HG03432 (cell line): ENCODE measurements at regions not wholly inside any gene's neighbourhood (a gene's known extent, or its start where the extent isn't known, plus 50 kb on each side); places are given as distances from the start of the nearest gene placed in this dataset.
"Not testable (repeated sequence)": the region's sequence is repeated elsewhere in the genome, so short reads cannot be mapped to it uniquely, and the experiment has no call there.

ENCODE experiments used
- ATAC-seq: cut with Tn5 transposase; IDR thresholded peaks from one replicate; pipeline ENCODE4 v1.9.1; 2021; ENCODE audit warnings: mild to moderate bottlenecking, moderate library complexity; ENCODE audit not compliant: unreplicated experiment

DNA sequence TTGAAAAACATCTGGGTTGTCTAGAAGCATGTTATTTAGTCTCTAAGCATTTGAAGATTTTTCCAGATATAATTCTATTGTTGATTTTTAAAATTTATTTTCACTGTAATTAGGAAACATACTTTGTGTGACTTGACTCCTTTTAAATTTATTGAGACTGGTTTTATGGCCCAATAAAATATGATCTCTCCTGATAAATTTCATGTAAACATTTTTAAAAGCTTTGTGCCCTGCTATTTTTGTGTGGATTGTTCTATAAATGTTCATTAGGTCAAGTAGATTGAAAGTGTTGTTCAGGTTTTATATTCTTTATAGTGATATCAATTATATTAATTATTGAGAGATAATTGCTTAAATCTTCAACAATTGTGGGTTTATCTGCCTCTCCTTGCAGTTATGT lies 105.4 kb downstream of the RFX6 start:
- no peak for ATAC-seq

DNA sequence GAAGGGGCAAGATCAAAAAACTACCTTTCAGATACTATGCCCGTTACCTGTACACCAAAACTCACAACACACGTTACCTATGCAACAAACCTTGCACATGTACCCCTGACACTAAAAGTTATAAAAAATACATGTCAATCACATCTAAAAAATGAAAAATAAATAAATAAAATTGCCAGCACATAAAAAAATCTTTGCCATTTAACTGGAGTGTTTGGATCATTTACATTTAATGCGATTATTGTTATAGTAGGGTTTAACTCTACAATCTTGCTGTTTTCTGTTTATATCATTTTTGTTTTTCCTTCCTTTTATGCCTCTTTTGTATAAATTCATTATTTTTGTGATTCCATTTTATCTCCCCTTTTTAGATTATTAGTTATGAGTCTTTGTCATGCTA lies 106.3 kb downstream of the RFX6 start:
- ATAC-seq = no peak

DNA sequence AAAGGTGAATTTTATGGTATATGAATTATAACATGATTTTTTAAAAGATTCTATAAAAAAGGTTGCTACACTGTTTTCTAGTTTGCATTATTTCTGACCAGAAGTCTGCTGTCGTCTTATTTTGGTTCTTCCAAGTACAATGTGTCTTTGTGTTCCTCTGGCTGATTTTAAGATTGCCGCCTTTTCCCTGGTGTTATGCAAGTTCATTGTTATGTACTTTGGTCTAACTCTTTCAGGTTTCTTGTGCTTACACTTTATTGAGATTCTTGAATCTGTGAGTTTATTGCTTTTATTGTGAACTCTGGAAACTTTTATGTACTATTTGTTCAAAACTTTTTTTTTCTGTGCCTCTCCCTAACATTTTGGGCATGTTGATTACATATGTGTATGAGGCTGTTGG lies 109.8 kb downstream of the RFX6 start:
- ATAC-seq = no peak

DNA sequence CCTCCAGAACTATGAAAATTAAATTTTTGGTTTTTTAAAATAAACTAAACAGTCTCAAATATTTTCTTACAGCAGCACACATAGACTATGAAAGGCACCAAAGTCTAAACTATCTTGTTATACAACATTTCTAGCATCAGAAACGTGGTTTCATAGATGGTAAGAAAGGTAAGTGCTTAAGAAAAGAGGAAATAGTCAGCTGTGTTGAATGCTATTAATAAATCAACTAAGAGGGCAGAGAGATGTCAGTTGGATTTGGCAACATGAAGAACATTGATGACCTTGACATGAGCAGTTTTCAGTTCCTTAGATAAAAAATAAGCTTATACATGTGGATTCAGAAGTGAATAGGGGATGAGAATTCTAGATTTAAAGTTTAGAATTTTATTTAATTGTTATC lies 113.6 kb downstream of the RFX6 start:
- ATAC-seq = no peak

DNA sequence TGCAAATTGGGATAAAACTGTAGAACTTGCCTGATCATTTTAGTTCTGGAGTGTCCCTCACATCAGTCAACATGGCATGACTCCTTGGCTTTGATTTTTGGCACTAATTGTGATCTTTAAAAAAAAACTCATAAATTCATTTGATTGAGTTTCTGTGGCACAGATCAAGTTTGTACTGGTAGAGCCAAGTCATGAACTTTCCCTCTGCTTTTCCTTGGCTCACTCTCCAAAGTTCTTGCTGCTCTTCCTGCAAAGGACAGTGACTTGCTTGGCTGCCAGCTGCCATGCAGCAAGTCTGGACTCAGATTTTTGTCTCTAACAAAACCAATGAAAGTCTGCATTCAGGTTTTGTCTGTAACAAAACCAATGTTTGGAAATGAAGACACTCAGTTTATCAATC lies 115.5 kb downstream of the RFX6 start:
- ATAC-seq = no peak

DNA sequence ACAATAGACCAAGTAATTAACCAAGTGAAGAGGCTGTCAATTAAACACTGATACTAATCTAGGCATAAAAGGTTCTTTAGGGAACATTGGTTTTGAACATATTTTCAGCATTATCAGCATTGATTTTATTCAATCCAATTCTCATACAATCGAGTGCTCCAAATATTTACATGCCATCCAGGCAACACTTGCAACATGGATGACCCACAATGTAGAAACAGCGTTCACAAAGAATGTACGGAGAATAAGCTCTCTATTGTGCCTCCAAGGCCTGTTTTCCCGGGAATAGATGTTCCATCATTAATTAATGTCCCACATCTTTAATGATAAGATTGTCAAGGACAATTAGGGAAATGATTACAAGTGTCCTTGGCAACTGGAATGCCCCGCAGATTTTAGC lies 117.4 kb downstream of the RFX6 start:
- ATAC-seq = no peak

DNA sequence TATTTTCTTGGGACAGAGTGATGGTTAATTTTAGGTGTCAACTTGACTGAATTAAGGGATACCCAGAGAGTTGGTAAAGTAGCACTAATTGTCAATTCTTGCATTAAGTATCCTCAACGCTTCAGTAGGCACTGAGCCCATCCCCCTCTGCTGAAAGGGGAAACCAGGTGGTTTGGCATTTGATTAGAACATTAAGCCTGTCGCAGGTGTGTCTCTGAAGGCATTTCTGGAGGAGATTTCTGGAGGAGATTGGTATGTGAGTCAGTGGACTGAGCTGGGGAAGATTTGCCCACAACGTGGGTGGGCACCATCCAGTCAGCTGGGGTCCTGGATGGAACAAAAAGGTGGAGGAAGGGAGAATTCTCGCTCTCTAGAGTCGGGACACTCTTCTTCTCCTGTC lies 119.8 kb downstream of the RFX6 start:
- ATAC-seq = no peak

DNA sequence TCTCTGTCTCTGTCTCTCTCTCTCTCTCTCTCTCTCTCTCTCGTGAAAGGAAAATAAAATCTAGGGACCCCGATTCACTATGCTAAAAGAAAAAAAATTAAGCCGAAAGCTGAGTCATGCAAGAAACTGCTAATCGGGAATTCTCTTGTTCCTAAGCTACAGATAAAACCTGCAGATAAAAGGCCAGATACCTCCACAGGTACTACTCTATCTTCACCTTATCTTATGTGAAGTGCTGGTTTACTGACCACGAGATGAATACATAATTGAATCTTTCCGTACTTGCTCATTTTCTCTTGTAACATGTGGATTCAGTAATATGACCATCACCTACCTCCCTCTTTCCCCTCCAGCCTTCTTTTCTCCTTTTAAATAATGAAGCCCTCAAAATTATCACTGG lies 120.5 kb downstream of the RFX6 start:
- no peak for ATAC-seq

DNA sequence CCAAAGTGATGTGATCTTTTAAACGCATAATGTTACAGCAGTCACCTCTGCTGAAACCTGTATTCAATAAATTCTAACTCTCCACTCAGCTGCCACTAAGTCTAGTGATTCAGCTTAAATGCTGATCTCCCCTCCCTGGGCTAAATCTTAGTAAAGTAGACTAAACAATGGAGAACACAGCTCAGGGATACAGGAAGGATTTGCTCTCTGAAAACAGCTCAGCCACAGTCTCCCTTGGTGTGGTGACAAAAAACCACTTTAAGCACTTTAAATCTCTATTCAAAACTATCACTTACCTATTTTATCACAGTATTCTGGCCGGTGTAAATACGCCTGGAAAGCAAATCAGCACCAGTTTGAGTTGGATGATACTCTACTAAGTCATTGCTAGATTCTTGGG lies 130.6 kb downstream of the RFX6 start:
- no peak for ATAC-seq

DNA sequence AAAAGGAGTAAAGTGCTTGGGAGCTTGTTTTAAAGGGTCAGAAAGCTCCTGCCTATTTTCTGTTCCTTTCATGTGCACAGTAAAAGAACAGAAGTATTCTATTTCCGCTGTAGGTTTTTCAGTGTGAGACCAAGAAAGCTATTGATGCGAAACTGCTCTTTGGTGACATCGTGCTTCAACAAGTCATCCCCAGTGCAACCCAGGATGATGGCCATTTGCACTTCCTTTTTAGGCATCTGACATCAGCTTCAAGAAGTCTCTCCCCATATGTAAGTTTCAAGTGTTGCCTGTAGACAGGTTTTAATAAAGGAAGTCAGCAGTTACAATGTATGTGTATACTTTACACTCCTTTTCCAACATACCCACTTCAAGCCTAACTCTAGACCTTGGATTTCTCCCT lies 131.6 kb downstream of the RFX6 start:
- peak; percentile 94 for ATAC-seq

DNA sequence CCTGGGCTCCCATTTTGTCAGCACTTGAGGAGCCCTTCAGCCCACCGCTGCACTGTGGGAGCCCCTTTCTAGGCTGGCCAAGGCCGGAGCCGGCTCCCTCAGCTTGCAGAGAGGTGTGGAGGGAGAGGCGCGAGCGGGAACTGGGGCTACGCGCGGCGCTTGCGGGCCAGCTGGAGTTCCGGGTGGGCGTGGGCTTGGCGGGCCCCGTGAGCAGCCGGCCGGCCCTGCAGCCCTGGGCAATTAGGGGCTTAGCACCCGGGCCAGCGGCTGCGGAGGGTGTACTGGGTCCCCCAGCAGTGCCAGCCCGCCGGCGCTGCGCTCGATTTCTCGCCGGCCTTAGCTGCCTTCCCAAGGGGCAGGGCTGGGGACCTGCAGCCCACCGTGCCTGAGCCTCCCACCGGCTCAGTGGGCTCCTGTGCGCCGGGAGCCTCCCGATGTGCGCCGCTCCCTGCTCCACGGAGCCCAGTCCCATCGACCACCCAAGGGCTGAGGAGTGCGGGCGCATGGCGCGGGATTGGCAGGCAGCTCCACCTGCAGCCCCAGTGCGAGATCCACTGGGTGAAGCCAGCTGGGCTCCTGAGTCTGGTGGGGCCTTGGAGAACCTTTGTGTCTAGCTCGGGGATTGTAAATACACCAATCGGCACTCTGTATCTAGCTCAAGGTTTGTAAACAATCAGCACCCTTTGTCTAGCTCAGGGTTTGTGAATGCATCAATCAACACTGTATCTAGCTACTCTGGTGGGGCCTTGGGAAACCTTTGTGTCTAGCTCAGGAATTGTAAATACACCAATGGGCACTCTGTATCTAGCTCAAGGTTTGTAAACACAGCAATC lies 137.8 kb downstream of the RFX6 start:
- not testable (repeated sequence) for ATAC-seq

DNA sequence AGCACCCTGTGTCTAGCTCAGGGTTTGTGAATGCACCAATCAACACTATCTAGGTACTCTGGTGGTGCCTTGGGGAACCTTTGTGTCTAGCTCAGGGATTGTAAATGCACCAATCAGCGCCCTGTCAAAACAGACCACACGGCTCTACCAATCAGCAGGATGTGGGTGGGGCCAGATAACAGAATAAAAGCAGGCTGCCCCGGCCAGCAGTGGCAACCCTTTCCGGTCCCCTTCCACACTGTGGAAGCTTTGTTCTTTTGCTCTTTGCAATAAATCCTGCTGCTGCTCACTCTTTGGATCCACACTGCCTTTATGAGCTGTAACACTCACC lies 138.4 kb downstream of the RFX6 start:
- not testable (repeated sequence) for ATAC-seq

DNA sequence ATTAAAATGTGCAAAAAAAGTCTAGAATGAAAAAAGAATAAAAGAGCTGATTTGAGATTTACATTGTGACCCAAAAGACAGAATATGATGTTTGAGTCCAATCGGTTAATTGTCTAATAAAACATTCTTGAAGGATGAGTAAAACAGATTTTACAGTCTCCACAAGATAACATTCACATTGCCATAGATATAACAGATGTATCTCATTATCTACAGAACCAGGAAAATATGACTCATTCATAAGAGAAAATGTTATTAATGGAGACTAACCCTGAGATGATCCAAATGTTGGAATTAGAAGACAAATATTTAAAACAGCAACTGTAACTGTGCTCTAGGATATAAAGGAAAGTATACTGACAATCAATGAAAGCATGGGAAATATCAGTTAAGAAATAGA lies 141.7 kb downstream of the RFX6 start:
- no peak for ATAC-seq

DNA sequence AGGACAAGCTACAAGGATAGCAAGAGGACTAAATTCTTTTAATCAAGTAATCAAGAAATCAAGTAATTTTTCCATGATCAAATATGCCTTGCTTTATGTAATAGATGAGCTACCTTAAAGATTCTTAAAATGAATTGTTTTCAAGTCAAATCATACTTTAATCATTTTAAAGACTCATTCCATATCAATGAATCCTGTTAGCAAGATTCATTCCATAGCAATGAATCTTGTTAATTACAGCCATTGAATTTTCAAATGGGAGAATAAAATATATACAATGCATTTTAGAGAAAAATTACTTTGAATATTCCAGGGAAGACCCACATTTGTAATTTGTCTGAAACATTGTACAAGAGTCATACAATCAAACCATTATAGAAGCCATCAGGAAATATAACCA lies 145.7 kb downstream of the RFX6 start:
- ATAC-seq = no peak

DNA sequence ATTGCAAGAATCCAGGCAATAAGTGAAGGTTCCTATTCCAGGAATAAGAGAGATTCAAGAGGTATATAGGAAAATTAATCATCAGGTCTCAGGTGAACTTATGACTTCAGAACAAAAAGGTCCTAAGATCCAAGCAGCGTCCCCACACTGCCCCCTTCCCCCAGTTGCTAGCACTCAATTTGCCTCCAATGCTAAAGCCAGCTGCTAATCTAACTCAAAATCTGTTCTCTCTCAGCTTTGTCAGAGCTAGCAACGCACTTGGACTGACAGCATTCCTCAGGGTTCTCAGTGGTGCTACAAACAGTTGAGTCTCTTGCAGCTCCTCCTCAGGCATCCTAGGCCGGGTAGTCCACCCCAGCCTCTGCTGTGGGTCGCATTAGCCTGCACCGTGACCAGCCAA lies 148.3 kb downstream of the RFX6 start:
- no peak for ATAC-seq

DNA sequence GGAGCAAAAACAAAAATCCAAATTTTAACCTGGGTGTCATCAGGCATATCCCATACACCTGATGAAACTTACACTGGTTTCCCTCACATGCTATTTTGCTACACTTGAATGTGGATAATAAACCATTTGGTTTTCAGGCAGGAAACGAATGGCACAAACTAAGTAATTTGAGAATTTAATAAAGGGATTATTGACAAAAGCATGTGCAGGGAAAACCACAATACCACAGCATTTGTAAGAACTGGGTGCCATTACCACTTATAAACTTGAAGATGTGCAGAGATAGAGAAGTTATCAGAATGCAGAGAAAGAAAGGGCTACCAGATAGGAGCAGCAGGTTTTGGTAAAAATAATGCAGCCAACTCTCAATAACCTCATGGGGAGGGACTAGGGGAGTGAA lies 151.2 kb downstream of the RFX6 start:
- no peak for ATAC-seq

DNA sequence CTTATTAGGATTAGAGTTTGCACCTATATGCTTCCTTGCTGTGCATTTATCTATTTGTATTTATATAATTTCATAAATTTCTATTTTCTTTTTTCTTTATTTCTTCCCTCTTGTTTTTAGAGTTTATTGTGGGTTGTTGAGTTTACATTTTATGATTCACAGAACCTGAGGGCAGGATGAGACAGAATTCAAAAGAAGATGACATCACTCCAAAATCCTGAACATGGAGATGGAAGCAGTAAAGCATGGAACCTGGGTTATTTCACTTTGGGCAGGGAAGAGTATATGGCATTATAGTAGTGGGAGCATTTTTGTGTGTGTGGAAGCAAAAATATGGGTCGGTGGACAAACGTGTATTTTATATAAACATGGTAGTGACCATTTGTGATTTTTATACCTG lies 157.5 kb downstream of the RFX6 start:
- ATAC-seq = no peak

DNA sequence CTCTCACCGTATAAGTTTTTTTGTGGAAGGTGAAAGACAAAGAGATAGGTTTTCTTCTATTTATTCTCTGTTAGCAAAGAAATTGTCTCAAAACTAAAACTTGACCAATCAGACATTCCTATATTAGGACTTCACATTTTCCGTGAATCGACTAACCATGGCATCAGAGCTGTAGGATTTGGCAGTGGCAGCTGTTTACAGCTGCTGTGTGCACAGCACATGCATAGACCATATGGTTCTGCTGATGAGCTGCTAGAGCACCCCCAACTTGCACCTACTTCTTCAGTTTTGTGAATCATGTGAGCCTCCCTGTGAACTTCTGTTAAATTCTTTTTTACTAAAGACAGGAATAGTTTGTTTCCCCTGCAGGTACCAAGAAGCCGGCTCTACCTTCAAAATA lies 157.9 kb downstream of the RFX6 start:
- no peak for ATAC-seq

DNA sequence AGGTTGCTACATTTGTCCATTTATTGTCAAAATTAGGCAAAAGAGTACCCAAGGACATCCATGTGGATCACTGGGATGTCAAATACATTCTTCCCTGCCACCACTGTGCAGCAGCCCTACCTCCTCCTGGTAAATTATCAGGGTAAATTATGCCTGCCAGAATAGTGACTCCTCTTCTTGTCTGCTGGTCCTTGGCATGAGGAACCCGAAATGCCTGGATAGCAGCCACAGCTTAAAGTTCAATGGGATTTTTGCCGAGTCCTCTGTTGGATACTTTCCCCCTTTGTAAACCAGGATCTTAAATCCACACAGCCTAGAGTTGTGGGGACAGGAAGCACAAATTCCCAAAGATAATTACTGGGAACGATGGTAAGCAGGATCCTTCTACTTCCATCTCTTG lies 173.3 kb downstream of the RFX6 start:
- no peak for ATAC-seq

DNA sequence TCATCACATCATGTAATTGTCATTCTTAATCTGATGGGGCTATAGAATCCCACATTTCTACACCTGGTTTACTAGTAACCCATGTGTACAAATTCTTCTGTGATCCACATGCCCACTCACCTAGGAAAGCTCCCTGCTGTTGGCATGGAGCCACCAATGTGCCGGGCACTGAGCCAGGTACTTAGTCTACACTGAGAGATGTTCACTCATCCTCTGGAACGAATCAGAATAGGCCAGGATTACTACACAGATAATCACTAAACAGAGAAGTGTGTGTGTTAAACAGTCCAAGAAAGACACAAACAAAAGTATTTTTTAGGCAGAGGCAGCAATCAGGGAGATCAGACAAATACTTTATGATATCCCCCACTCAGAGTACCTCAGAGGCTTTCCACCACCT lies 193.2 kb upstream of the VGLL2 start:
- no peak for ATAC-seq

DNA sequence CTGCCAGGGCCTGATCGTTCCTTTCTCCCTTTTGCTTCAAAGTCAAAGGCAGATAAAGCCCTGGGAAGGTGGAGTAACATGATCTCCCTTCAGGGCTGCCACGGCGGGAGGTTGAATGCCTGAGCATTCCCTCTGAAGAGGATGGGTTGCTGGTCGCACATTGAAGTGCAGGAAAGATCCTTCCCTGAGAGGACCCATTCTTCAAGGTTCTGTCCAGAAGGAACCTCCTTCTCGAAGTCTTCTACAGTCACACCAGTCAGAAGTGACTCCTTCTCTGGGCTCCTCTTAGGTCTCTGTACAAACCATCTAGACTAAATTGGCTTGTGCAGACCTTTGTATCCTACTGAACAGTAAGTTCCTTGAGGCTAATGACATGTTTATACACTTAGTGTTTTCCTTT lies 192.6 kb upstream of the VGLL2 start:
- ATAC-seq = no peak

DNA sequence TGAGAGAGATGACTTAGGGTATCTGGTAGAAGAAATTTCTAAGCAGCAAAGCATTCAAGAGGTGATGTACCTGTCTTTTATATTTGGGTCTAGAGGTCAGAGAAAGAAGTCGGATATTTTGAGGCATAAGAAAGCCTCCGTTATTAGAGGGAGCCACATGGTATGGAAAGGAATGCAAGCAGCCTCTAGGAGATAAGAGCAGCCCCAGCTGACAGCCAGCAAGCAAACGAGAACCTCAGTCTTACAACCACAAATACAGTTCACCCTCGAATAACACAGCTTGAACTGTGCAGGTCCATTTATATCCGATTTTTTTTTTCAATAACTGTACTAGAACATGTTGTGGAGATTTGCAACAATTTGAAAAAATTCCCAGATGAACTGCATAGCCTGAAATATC lies 190.7 kb upstream of the VGLL2 start:
- no peak for ATAC-seq

DNA sequence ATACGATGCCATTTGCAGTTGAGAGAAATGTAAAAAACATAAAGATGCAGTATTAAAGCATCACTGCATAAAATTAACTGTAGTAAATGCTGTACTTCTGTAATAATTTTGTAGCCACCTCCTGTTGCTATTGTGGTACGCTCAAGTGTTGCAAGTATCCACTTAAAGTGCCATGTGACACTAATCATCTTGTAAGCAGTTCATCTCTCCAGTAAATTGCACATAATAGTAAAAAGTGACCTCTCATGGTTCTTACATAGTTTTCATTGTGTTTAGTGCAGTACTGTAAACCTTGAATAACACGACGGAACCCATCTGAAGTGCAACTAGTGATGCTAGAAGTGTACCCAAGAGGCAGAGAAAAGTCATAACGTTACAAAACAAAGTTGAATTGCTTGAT lies 190.1 kb upstream of the VGLL2 start:
- no peak for ATAC-seq
